Glutamatergic neuron (in vitro differentiated cells): ENCODE measurements at regions not wholly inside any gene's neighbourhood (a gene's known extent, or its start where the extent isn't known, plus 50 kb on each side); places are given as distances from the start of the nearest gene placed in this dataset.

ENCODE experiments used
- DNase-seq: peaks from one replicate; pipeline ENCODE4 v3.0.0; 2022
- H3K27ac Mint-ChIP-seq: one replicate; pipeline ENCODE4 v1.8.0; 2020; ENCODE audit warnings: mild to moderate bottlenecking, mixed read lengths, inconsistent platforms; ENCODE audit not compliant: unreplicated experiment
- H3K27me3 Mint-ChIP-seq: one replicate; pipeline ENCODE4 v1.8.0; 2020; ENCODE audit warnings: mild to moderate bottlenecking, moderate library complexity, mixed read lengths, inconsistent platforms; ENCODE audit not compliant: unreplicated experiment
- H3K36me3 Mint-ChIP-seq: one replicate; pipeline ENCODE4 v1.8.0; 2020; ENCODE audit warnings: mild to moderate bottlenecking, mixed read lengths, inconsistent platforms; ENCODE audit not compliant: unreplicated experiment
- H3K4me1 Mint-ChIP-seq: one replicate; pipeline ENCODE4 v1.8.0; 2020; ENCODE audit warnings: mild to moderate bottlenecking, low read depth, mixed read lengths, inconsistent platforms; ENCODE audit not compliant: unreplicated experiment
- H3K4me3 Mint-ChIP-seq: one replicate; pipeline ENCODE4 v1.8.0; 2020; ENCODE audit warnings: mild to moderate bottlenecking, mixed read lengths, inconsistent platforms; ENCODE audit not compliant: unreplicated experiment
- H3K9me3 Mint-ChIP-seq: one replicate; pipeline ENCODE4 v1.8.0; 2020; ENCODE audit warnings: mild to moderate bottlenecking, moderate library complexity, mixed read lengths, inconsistent platforms; ENCODE audit not compliant: unreplicated experiment
- CTCF ChIP-seq: fragments of 200-600 bp; sonication (generic); IDR thresholded peaks from one replicate; pipeline ENCODE4 v1.5.0; 2021; ENCODE audit not compliant: partially characterized antibody, unreplicated experiment

- TF ChIP-seq CTCF, result no peak
- Mint-ChIP-seq H3K27ac (no peak overlapping the region), H3K4me1 (peaks cover 17% of the 10 kb centered on the region), H3K4me3 (no peak overlapping the region), H3K27me3 (peaks cover 4% of the 10 kb centered on the region), H3K36me3 (no peaks in the 10 kb centered on the region), H3K9me3 (no peaks in the 10 kb centered on the region)
- DNase-seq, result no peak
These were observed 217.6 kb downstream of the TMEM167A start for GRCh38 chr5:82859451-82860140.

- H3K9me3 Mint-ChIP-seq, result no peaks in the 10 kb centered on the region
- peaks cover 4% of the 10 kb centered on the region for H3K27me3 Mint-ChIP-seq
- no peak for TF ChIP-seq CTCF
- no peak overlapping the region for H3K4me3 Mint-ChIP-seq
- H3K27ac Mint-ChIP-seq, result no peak overlapping the region
- no peaks in the 10 kb centered on the region for H3K36me3 Mint-ChIP-seq
- peaks cover 14% of the 10 kb centered on the region for H3K4me1 Mint-ChIP-seq
- no peak for DNase-seq
These were observed 218.8 kb downstream of the TMEM167A start for GRCh38 chr5:82858151-82859025.

GRCh38 chr5:82855893-82856550 is 221.2 kb downstream of the TMEM167A start:
- TF ChIP-seq CTCF, result no peak
- no peaks in the 10 kb centered on the region for H3K9me3 Mint-ChIP-seq
- H3K27me3 Mint-ChIP-seq, result peaks cover 2% of the 10 kb centered on the region
- H3K27ac Mint-ChIP-seq, result no peak overlapping the region
- peaks cover 3% of the 10 kb centered on the region for H3K4me1 Mint-ChIP-seq
- no peak overlapping the region for H3K4me3 Mint-ChIP-seq
- H3K36me3 Mint-ChIP-seq, result no peaks in the 10 kb centered on the region
- no peak for DNase-seq

GRCh38 chr5:82854956-82855355 is 222.2 kb downstream of the TMEM167A start:
- no peak for DNase-seq
- peaks cover 7% of the 10 kb centered on the region for H3K4me1 Mint-ChIP-seq

More at GRCh38 chr5:82854956-82855355, 222.2 kb downstream of the TMEM167A start:
- H3K27ac Mint-ChIP-seq, result no peak overlapping the region
- no peaks in the 10 kb centered on the region for H3K36me3 Mint-ChIP-seq
- TF ChIP-seq CTCF, result no peak
- H3K9me3 Mint-ChIP-seq, result no peaks in the 10 kb centered on the region
- H3K4me3 Mint-ChIP-seq, result no peak overlapping the region
- H3K27me3 Mint-ChIP-seq, result peaks cover 2% of the 10 kb centered on the region
